ENCODE measurements at regions not wholly inside any gene's neighbourhood (a gene's known extent, or its start where the extent isn't known, plus 50 kb on each side); places are given as distances from the start of the nearest gene placed in this dataset.

GRCh38 chr6:84576029-84576428 lies 188.4 kb downstream of the TBX18 start:
- no peaks in the 10 kb centered on the region for H3K36me3 ChIP-seq (ENCODE audit: control insufficient read depth in 2 of 2, extremely low read depth in 1 of 2, insufficient read depth in 2 of 2, low read length in 2 of 2)
- H3K4me1 ChIP-seq (ENCODE audit: control insufficient read depth, extremely low read depth, insufficient read depth, low read length): peaks cover 17% of the 10 kb centered on the region
- no peak for DNase-seq (ENCODE audit: low read depth, low spot score)
- no peaks in the 10 kb centered on the region for H3K9me1 ChIP-seq (replicated peaks; ENCODE audit: control insufficient read depth, extremely low read depth, insufficient read depth, low read length)
- H3K27ac ChIP-seq (ENCODE audit: insufficient read depth, low read depth, low read length): peak overlapping the region; percentile 91
- no peak for TF ChIP-seq CTCF (IDR thresholded peaks at IDR 0.05; ENCODE audit: extremely low read depth in 1 of 2, insufficient read depth in 1 of 2, low read depth in 1 of 2, low read length in 2 of 2)
- TF ChIP-seq MYC (IDR thresholded peaks at IDR 0.05; ENCODE audit: low read depth, low read length): no peak
- TF ChIP-seq MAX (IDR thresholded peaks at IDR 0.05; ENCODE audit: insufficient read depth, insufficient read length): no peak
- TF ChIP-seq POLR2A (IDR thresholded peaks at IDR 0.05; ENCODE audit: low read depth, low read length): no peak
- TF ChIP-seq GATA2 (IDR thresholded peaks at IDR 0.05; ENCODE audit: insufficient read depth, insufficient read length, low read depth, low read length): no peak
- no peak for TF ChIP-seq JUN (IDR thresholded peaks at IDR 0.05; ENCODE audit: borderline replicate concordance, insufficient read depth, insufficient read length, low read depth)
- no peak for TF ChIP-seq EZH2 (IDR thresholded peaks at IDR 0.05; ENCODE audit: borderline replicate concordance, low read depth, low read length, severe bottlenecking)
- TF ChIP-seq FOS (IDR thresholded peaks at IDR 0.05; ENCODE audit: borderline replicate concordance, insufficient read depth, low read length): no peak
- no peak for TF ChIP-seq POLR2AphosphoS5 (IDR thresholded peaks at IDR 0.05; ENCODE audit: insufficient read depth, low read depth, low read length)
- H4K20me1 ChIP-seq (replicated peaks; ENCODE audit: control insufficient read depth, extremely low read depth, insufficient read depth, low read length): no peaks in the 10 kb centered on the region
- H3K9ac ChIP-seq (replicated peaks; ENCODE audit: extremely low read depth, insufficient read depth, low read length): peak overlapping the region; percentile 54
- intact Hi-C loops (cut with micrococcal nuclease): loop anchor here (5.0 kb wide), 2 partner anchors 41 to 156 kb away; no protein-coding TSS in a partner anchor
- dilution Hi-C loops (cut with MboI; ENCODE audit: extremely low pct_ligation_motif_present, low sequenced_read_pairs): no loop called here
- H3K4me2 ChIP-seq (ENCODE audit: insufficient read depth, low read length): peak overlapping the region; percentile 77
- BruUV-seq (replicated peaks): no TSS peak
- no peak for FAIRE-seq
- CTCF ChIA-PET: interaction anchor here (0.9 to 2.6 kb wide), 7 partner anchors 21 to 158 kb away, joined by 3 to 9 read pairs (median 3); no protein-coding TSS in a partner anchor
- H3K9me3 ChIP-seq (replicated peaks; ENCODE audit: control insufficient read depth, insufficient read depth, low read length): no peaks in the 10 kb centered on the region
- no peak overlapping the region for H2AFZ ChIP-seq (ENCODE audit: low read depth, low read length)
- H3K27me3 ChIP-seq (ENCODE audit: control insufficient read depth in 2 of 2, insufficient read depth in 2 of 2, low read length in 2 of 2): no peaks in the 10 kb centered on the region
- no peak overlapping the region for H3K4me3 ChIP-seq (replicated peaks in 1 of 3; ENCODE audit: insufficient read depth in 1 of 3, low read depth in 1 of 3, low read length in 3 of 3)
- no peaks in the 10 kb centered on the region for H3K79me2 ChIP-seq (ENCODE audit: control insufficient read depth, insufficient read depth, low read length)
- POLR2A ChIA-PET: no interaction called here
